GM18520 (cell line): ENCODE measurements at regions not wholly inside any gene's neighbourhood (a gene's known extent, or its start where the extent isn't known, plus 50 kb on each side); places are given as distances from the start of the nearest gene placed in this dataset.

ENCODE experiments used
- ATAC-seq: cut with Tn5 transposase; IDR thresholded peaks from one replicate; pipeline ENCODE4 v1.9.1; 2021; ENCODE audit not compliant: unreplicated experiment

DNA sequence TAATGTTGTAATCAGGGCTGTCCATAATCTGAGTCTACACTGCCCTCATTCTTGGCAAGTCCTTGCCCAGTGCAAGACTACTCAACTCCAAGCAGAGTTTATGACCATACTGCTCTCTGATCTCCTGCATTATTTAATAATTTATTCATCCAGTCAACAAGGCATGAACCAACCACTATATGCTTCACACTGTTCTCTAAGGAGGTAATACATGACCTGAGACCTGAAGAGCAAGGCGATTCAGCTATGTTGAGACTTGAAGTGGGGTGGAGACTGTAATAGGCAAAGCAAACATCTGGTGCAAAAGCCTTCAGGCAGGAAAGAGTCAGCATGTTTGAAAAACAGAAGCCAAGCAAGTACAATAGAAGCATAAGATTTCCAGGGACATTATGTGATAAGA lies 1362.8 kb downstream of the ROBO2 start:
- no peak for ATAC-seq

DNA sequence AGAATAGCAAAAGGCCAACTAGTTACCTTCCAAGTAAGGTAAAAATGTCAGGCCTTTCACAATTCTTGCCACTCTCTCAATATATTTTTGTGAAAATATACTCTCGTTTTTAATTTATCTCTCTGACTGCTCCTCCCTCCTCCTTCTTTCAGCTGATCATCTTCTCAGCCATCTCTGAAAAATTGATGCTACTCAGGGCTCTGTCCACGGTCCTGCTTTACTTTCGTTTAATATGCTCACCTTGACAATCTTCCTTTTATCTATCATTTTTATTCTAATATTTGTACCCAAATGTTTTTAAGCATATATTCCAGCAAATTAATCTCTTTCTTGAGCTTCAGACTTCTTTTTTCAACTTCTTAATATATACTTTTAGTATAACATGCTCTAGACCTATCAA lies 1362.1 kb downstream of the ROBO1 start:
- ATAC-seq = no peak

DNA sequence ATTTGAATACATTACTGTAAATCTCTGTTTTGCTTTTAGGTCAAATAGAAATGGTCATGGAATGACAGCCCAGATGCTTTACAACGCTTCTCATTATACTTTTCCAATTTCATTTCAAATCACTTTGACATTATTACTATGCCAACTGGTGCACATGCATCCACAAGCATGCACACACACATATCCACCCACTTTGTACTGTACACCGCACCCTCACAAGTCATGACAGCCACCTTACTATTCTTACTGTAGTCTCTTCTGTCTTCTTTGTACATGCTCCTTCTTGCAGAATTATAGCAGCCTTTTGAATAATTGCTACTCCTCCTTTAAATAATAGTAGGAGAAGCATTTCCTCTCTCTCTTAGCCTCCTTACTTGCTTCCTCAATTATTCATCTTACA lies 1361.4 kb downstream of the ROBO1 start:
- ATAC-seq = no peak

DNA sequence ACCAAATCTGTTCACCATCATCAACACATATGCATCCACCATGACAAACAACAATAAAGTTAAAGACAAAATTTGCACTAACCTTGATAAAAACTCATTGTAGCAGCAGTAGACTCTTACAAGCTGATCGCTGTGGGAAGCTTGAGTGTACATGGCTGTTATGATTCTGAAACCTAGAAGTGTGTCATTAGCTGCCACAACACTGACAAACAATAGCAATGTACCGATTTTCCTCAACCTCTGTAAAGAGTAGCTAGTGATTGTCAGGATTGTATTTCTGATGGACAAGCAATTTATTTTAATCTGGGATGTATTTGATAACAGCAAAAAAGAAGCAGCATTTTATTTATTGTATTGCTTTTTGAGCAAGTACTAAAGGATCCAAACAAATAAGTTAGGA lies 1357.7 kb downstream of the ROBO1 start:
- no peak for ATAC-seq

DNA sequence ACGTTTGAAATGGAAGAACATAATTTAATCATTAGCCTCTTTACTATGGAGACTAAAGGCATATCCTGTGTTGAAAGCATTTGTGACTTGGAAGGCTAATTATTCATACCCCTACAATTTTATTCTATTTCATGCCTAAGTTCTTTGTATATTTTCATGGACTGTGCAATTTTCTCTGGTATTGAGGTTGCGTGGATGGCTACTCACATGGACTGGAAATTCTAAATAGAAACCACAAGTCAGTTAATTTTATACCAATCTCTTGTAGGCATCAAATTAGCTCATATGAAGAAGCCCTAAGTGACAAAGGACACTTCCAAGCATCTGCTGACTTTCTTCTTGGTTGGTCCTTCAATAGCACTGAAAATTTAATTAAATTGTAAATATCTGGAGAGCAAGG lies 1353.5 kb downstream of the ROBO1 start:
- ATAC-seq = no peak

GRCh38 chr3:78420611-78421010 lies 1347.2 kb downstream of the ROBO1 start:
- ATAC-seq = no peak

GRCh38 chr3:78421247-78421966 lies 1346.4 kb downstream of the ROBO1 start:
- ATAC-seq = no peak

DNA sequence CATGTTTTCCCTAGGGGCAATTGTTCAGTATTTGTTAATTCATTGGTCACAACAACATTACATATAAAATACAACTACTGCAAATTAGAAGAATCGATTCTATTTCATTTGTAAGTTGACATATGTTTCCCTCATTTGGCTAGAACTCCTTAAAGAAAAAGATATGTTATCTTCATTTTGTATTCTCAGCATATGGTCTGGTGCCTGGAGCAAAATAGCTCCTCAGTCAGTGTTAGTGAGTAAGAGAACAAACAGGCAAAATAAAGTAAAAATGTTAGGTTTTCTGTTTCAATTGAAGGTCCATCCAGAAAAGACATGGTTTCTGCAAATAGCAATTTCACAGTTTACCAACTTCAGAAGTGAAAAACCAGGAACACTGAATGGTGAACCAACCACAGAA lies 1343.1 kb downstream of the ROBO1 start:
- ATAC-seq = no peak

DNA sequence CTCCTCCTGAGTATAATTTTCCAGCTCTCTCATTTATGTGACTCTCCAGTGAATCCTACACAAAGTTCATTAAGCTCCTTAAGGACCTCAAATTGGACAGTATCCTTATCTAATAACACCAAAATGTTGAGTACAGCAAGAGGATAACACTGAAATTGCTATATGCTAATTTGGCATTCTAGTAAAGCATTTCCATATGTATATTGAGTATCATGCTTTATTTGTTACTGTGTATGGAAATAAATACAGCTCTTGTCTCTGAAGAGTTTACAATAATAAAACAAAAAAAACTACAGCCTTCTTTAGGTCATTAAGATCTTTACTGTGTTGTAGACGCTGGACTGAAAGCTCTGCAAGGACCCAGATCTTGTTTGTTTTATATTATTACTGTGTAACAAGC lies 1341.3 kb downstream of the ROBO1 start:
- ATAC-seq = no peak

DNA sequence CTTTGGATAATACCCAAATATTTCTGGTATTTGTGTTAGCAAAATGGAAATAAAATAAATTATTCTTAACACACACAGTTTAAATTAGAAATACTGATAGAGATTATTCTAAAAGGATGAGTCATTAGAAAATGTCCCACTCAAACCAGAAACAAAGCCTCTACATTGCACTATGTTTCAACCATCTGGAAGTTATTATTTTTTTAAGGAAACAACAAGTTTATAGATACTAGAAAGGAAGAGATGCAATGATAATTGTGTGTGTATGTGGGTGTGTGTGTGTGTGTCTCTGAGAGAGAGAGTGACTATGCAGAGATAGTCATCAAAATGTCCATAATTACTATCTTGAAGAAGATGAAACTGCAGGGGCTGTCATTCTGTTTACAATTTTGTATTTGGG lies 1340.5 kb downstream of the ROBO1 start:
- no peak for ATAC-seq

GRCh38 chr3:78430741-78431140 lies 1337.1 kb downstream of the ROBO1 start:
- no peak for ATAC-seq

- no peak for ATAC-seq
Observed at GRCh38 chr3:78434801-78435200, 1333.0 kb downstream of the ROBO1 start.

GRCh38 chr3:78455166-78455565 lies 1312.6 kb downstream of the ROBO1 start:
- ATAC-seq = no peak

DNA sequence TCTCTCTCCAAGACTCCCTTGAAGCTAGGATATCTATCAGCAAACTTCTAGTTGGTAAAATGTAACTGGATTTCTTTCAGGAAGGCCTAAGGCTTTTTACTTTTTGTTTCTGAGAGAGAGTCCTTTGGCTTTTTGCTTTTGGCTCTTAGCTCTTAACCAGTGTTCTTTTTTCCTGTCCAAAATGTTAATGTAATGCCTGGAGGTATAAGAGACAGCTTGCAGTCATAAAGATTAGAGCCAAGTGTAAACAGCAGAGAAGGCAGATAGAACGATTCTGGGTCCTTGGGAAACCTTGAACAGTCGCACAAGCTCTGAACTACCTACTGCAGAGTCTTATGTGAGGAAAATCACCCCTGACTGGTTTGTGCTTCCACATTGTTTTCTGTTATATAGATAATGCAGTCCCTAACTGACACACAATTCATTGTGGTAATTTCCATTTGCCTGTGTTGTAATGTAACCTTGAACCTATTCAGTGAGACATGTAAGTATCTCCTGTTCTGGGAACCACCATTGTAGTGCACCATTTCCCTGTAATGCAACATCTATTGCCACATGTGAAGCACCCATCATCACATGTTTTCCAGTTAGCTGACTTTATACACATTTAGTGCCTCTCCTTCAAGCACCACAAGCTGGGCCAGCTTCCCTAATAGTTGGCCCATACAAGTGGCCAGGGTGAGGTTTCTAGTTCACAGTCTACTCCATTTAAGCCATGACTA lies 1311.9 kb downstream of the ROBO1 start:
- ATAC-seq = no peak

DNA sequence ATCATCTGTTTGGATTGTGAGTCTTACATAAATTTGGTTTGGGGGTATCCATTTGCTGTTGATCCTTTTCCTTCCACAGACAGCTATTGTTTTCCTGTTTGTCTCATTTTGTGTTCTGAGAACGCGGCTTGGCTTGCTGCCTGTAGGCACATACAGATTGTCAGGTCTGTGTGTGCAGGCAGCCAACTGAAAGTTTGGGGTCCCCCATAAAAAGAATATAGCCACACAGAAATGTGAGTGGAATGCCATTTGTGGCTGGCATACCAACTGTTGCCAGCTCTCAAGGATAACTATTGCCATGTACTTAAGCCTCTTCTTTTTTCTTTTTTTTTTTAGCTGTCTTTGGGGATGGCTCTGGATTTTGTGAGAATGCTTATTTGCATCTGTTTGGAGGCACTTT lies 1308.0 kb downstream of the ROBO1 start:
- ATAC-seq = no peak

DNA sequence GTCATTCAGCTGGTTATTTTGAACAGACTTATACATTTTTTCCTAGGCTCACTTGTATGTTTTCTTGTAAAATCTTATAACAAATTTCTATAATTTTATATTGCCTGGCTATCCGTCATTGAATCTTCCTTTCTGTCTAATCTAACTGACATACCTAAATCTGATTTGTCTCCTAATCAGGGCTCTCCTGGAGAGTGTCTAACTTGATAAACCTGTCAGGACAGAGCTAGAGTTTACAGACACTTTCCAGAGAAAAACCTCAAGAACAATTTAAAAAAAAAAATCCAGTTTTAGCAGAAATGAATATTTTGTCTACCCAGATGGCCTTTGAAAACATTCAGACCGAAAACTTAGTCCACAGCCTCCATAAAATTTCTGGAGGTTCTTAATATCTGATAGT lies 1305.8 kb downstream of the ROBO1 start:
- ATAC-seq = no peak

DNA sequence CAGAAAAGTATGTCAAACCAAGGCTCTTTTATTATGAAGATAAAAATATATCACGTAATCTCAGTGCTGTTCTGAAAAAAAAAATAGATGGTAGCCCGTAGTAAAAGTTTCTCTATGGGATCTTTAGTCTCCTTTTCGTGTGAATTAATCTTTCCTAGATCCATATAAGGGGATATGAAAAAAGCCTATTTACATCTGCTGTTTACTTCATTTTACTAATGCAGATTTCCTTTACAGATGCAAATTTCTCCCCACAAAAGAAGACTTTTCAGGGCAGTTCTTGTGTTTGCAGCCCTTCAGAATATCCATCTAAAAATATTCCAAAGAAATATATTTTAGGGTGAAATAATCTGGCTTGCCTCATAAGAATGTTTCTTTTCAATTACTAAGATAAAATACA lies 1291.7 kb downstream of the ROBO1 start:
- no peak for ATAC-seq

DNA sequence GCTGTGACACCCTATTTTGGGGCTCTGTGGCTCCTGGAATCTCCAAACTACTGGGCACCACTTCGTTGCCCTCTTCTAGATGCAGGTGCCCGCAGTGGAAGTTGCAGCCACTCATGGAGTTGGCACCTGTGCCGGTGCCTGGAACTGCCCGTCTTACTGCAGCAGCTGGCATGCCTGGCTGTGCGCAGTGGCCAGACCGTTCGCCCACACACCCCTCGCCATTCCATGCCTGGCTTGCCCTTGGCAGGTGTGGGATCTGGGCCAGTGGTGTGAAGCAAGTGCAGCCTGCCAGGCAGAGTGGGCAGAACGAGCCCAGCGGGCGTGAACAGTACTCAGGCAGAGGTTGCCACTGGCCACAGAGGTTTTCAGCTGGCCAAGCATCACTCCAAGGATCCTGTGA lies 1286.7 kb downstream of the ROBO1 start:
- no peak for ATAC-seq

GRCh38 chr3:78483090-78483489 lies 1284.7 kb downstream of the ROBO1 start:
- no peak for ATAC-seq

GRCh38 chr3:78494851-78495250 lies 1272.9 kb downstream of the ROBO1 start:
- no peak for ATAC-seq

DNA sequence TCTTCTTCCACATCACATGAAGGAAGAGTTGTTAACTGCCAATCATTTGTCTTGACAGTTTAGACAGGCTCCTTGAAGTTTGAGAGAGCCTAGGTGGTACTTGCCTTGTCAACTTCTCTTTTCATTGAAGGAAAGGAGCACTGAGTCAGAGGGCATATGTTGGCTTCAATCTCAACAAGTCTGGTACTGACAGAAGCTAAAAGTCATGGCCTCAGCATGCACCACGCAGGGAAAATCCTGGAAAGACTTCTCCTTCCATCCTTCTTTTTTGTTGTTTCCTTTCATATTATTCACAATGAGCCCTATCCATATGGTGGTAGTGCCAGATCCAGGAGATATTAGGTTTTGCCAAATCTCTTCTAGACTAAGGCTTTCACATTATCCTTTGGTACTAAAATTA lies 1272.5 kb downstream of the ROBO1 start:
- no peak for ATAC-seq

GRCh38 chr3:78496501-78496900 lies 1271.3 kb downstream of the ROBO1 start:
- ATAC-seq = no peak

GRCh38 chr3:78497021-78497420 lies 1270.8 kb downstream of the ROBO1 start:
- ATAC-seq = no peak
